ENCODE measurements at regions not wholly inside any gene's neighbourhood (a gene's known extent, or its start where the extent isn't known, plus 50 kb on each side); places are given as distances from the start of the nearest gene placed in this dataset.

DNA sequence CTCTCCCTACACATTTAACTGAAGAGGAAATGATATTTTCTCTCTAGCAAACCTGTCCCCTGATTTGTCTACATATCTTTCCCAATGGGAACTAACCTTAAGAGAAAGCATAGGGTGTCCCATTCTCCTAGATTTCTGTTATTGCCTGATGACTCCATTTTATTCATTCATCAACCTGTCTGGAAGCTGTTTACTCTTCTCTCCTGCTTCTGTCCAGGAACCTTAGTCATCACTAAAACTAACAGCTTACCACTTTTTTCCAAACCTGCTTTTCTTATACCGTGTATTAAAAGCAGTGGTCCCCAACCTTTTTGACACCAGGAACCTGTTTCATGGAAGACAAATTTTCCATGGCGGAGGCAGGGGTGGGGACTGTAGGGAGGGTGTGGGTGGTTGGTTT lies 473.3 kb upstream of the PCDH15 start:
- Histone ChIP-seq H3K4me2 (ENCODE audit: insufficient read depth in 1 of 2, low read depth in 2 of 2, low read length in 2 of 2) (no peak overlapping the region), H3K4me3 (ENCODE audit: extremely low read depth in 1 of 4, insufficient read depth in 2 of 4, low read depth in 3 of 4, low read length in 4 of 4) (no peak overlapping the region), H2BK120ac (replicated peaks; ENCODE audit: low read depth, low read length) (no peak overlapping the region), H2AFZ (ENCODE audit: low read length) (no peak overlapping the region), H4K91ac (replicated peaks; ENCODE audit: insufficient read length, low read length) (no peak overlapping the region), H3K18ac (ENCODE audit: extremely low read depth, low read length) (no peak overlapping the region), H2BK5ac (ENCODE audit: low read depth, low read length) (no peak overlapping the region), H2AK5ac (ENCODE audit: low read depth, low read length) (no peak overlapping the region), H3K23ac (ENCODE audit: insufficient read length) (no peak overlapping the region), H3K27me3 (replicated peaks in 1 of 4; ENCODE audit: control insufficient read depth in 3 of 4, extremely low read depth in 1 of 4, insufficient read depth in 3 of 4, low read length in 3 of 4) (no peaks in the 10 kb centered on the region), H3K4me1 (replicated peaks in 1 of 4; ENCODE audit: control insufficient read depth in 3 of 4, insufficient read depth in 4 of 4, low read length in 3 of 4) (no peaks in the 10 kb centered on the region), H4K8ac (ENCODE audit: extremely low read depth, insufficient read depth, low read length) (no peak overlapping the region), H3K36me3 (ENCODE audit: control insufficient read depth in 2 of 4, insufficient read depth in 4 of 4, low read length in 3 of 4) (no peaks in the 10 kb centered on the region), H3K79me2 (ENCODE audit: control insufficient read depth in 1 of 2, insufficient read depth in 2 of 2, low read length in 2 of 2) (no peaks in the 10 kb centered on the region), H4K20me1 (replicated peaks in 1 of 2; ENCODE audit: control insufficient read depth in 1 of 2, insufficient read depth in 2 of 2, low read length in 2 of 2) (no peaks in the 10 kb centered on the region), H2BK15ac (ENCODE audit: low read length) (no peak overlapping the region), H3K4ac (replicated peaks; ENCODE audit: insufficient read length, low read depth, low read length) (no peak overlapping the region), H3K27ac (ENCODE audit: low read depth, low read length) (no peak overlapping the region), H3K23me2 (ENCODE audit: low read depth, low read length) (no peaks in the 10 kb centered on the region), H4K5ac (ENCODE audit: insufficient read length, low read depth, low read length) (no peak overlapping the region), H2BK20ac (ENCODE audit: low read length) (no peak overlapping the region), H3K14ac (ENCODE audit: insufficient read length) (no peak overlapping the region), H3K56ac (replicated peaks; ENCODE audit: insufficient read length, low read depth, low read length) (no peak overlapping the region), H3K79me1 (ENCODE audit: low read depth, low read length) (no peaks in the 10 kb centered on the region), H3K9ac (replicated peaks in 1 of 4; ENCODE audit: extremely low read depth in 1 of 4, low read depth in 3 of 4, low read length in 3 of 4) (no peak overlapping the region), H2BK12ac (ENCODE audit: low read depth, low read length) (no peak overlapping the region), H3K9me3 (ENCODE audit: insufficient read depth in 2 of 2, low read depth in 1 of 2, low read length in 1 of 2) (no peaks in the 10 kb centered on the region)
- 98% methylated on average over 2 of the region's 2 CpGs; no CpG with 5 or more reads in 1 of the 2 experiments for WGBS, 2 experiments (ENCODE audit: extremely low coverage in 1 of 2, insufficient coverage in 1 of 2, insufficient read length in 1 of 2, insufficient replicate concordance in 2 of 2, low coverage in 1 of 2, low lambda C conversion rate in 2 of 2, missing lambda C conversion rate in 1 of 2)
- ChIA-PET POLR2A (ENCODE audit: partially characterized antibody) (no interaction called here), CTCF (ENCODE audit: partially characterized antibody) (interaction anchor here (2.2 kb wide), 1 partner anchor 10 kb away, joined by 7 read pairs; no protein-coding TSS in a partner anchor)
- FAIRE-seq, result no peak
- no peak for DNase-seq (ENCODE audit: low read depth in 1 of 2, low spot score in 2 of 2)
- TF ChIP-seq CBX5 (IDR thresholded peaks at IDR 0.05; ENCODE audit: low read depth, low read length) (no peak), GABPA (IDR thresholded peaks at IDR 0.05; ENCODE audit: borderline replicate concordance, insufficient read depth, low read length) (no peak)

All from H1 (cell line).